MM.1S (cell line): ENCODE measurements at regions not wholly inside any gene's neighbourhood (a gene's known extent, or its start where the extent isn't known, plus 50 kb on each side); places are given as distances from the start of the nearest gene placed in this dataset.

ENCODE experiments used
- CTCF ChIP-seq: fragments of 300-600 bp; sonication (generic); IDR thresholded peaks from 2 replicates; pipeline ENCODE4 v1.5.1; 2016; ENCODE audit warnings: antibody characterized with exemption, low read length, mixed read lengths
- EZH2 ChIP-seq: fragments of 300-600 bp; sonication (generic); optimal IDR thresholded peaks from 2 replicates; pipeline ENCODE3; 2017; ENCODE audit warnings: low read depth, mild to moderate bottlenecking, antibody characterized with exemption, low read length, mixed read lengths

GRCh38 chr3:174376346-174376745, 482.8 kb upstream of the NAALADL2 start:
- TF ChIP-seq CTCF (no peak), EZH2 (no peak)
